HEK293 (cell line): ENCODE measurements at regions not wholly inside any gene's neighbourhood (a gene's known extent, or its start where the extent isn't known, plus 50 kb on each side); places are given as distances from the start of the nearest gene placed in this dataset.

Experiments
- CTCF ChIP-seq: fragments of 450-650 bp; formaldehyde crosslinking; IDR thresholded peaks from 2 replicates; pipeline ENCODE4 v1.5.1; 2016; ENCODE audit warnings: missing biosample characterization, missing genetic modification characterization
- ZNF239 ChIP-seq: fragments of 450-650 bp; formaldehyde crosslinking; IDR thresholded peaks from 2 replicates; pipeline ENCODE4 v1.5.1; 2016; ENCODE audit warnings: missing biosample characterization, missing genetic modification characterization
- ZSCAN30 ChIP-seq: fragments of 450-650 bp; IDR thresholded peaks from 2 replicates; pipeline ENCODE4 v1.5.1; 2018; ENCODE audit warnings: missing biosample characterization, mild to moderate bottlenecking, missing genetic modification characterization, moderate library complexity

GRCh38 chr15:61339516-61339915 lies 110.4 kb upstream of the RORA start:
- TF ChIP-seq CTCF (tag by site-specific recombination) (no peak), ZNF239 (tag by site-specific recombination) (no peak), ZSCAN30 (tag by site-specific recombination) (no peak)
